PC-3 (cell line): ENCODE measurements at regions not wholly inside any gene's neighbourhood (a gene's known extent, or its start where the extent isn't known, plus 50 kb on each side); places are given as distances from the start of the nearest gene placed in this dataset.

Experiments
- ATAC-seq: fragments of 200-7000 bp; cut with Tn5 transposase; 2 replicates; pipeline ENCODE4 v1.9.1; 2020; ENCODE audit warnings: mild to moderate bottlenecking, moderate library complexity
- BruUV-seq: library from RNA; stranded (reverse); fragments of 400-500 nt; replicated peaks from 2 replicates; lab custom pipeline; 2021; lab: Mats Ljungman, UMichigan
- CTCF ChIA-PET: fragments of 300-600 bp; sonication (Branson Sonifier 250); formaldehyde crosslinking; loops from one replicate; lab custom pipeline; 2022; ENCODE audit warnings: antibody characterized with exemption; lab: Charles Lee
- POLR2A ChIA-PET: fragments of 300-600 bp; sonication (Branson Sonifier 250); formaldehyde crosslinking; loops from one replicate; lab custom pipeline; 2022; ENCODE audit warnings: antibody characterized with exemption; ENCODE audit not compliant: unreplicated experiment; lab: Charles Lee
- DNase-seq: peaks from one replicate; pipeline ENCODE4 v3.0.0-alpha.2; 2015
- H2AFZ ChIP-seq: fragments of 300-600 bp; sonication (generic); 2 replicates; pipeline ENCODE4 v1.6.0; 2016; ENCODE audit warnings: antibody characterized with exemption, low read length
- H3F3A ChIP-seq: fragments of 300-600 bp; sonication (generic); one replicate; pipeline ENCODE4 v1.6.0; 2017; ENCODE audit warnings: antibody characterized with exemption, low read length, control low read depth, mild to moderate bottlenecking; ENCODE audit not compliant: unreplicated experiment
- H3K27ac ChIP-seq: fragments of 300-600 bp; sonication (generic); 2 replicates; pipeline ENCODE4 v1.5.1; 2016; ENCODE audit warnings: mild to moderate bottlenecking, low read length
- H3K27me3 ChIP-seq: fragments of 300-600 bp; sonication (generic); 2 replicates; pipeline ENCODE4 v1.6.1; 2016; ENCODE audit warnings: low read length, mixed read lengths
- H3K36me3 ChIP-seq: fragments of 300-600 bp; sonication (generic); 2 replicates; pipeline ENCODE4 v1.6.1; 2016; ENCODE audit warnings: low read depth, mixed run types, low read length, mixed read lengths
- H3K4me1 ChIP-seq: fragments of 300-600 bp; sonication (generic); 2 replicates; pipeline ENCODE4 v1.5.1; 2016; ENCODE audit warnings: low read length; ENCODE audit not compliant: insufficient read depth
- H3K4me2 ChIP-seq: fragments of 300-600 bp; sonication (generic); 2 replicates; pipeline ENCODE4 v1.6.0; 2016; ENCODE audit warnings: low read length
- H3K4me3 ChIP-seq: fragments of 300-600 bp; sonication (generic); 2 replicates; pipeline ENCODE4 v1.5.1; 2016; ENCODE audit warnings: mild to moderate bottlenecking, low read length, mixed read lengths
- H3K79me2 ChIP-seq: fragments of 300-600 bp; sonication (generic); 2 replicates; pipeline ENCODE4 v1.6.1; 2017; ENCODE audit warnings: low read length, mixed read lengths
- H3K9ac ChIP-seq: fragments of 300-600 bp; sonication (generic); 2 replicates; pipeline ENCODE4 v1.6.0; 2016; ENCODE audit warnings: mild to moderate bottlenecking, low read length
- H3K9me2 ChIP-seq: fragments of 300-600 bp; sonication (generic); replicated peaks from 2 replicates; pipeline ENCODE4 v1.6.1; 2016; ENCODE audit warnings: mixed run types, low read length, mixed read lengths
- H3K9me3 ChIP-seq: fragments of 300-600 bp; sonication (generic); 2 replicates; pipeline ENCODE4 v1.6.1; 2016; ENCODE audit warnings: low read length, mixed read lengths
- H4K20me1 ChIP-seq: fragments of 300-600 bp; sonication (generic); 2 replicates; pipeline ENCODE4 v1.6.1; 2016; ENCODE audit warnings: low read length, mixed read lengths
- EZH2 ChIP-seq: fragments of 300-600 bp; sonication (generic); IDR thresholded peaks from one replicate; pipeline ENCODE4 v1.6.1; 2017; ENCODE audit warnings: antibody characterized with exemption, mild to moderate bottlenecking, low read length; ENCODE audit not compliant: unreplicated experiment
- EZH2phosphoT487 ChIP-seq: fragments of 300-600 bp; sonication (generic); IDR thresholded peaks from 2 replicates; pipeline ENCODE4 v1.6.1; 2018; ENCODE audit warnings: mild to moderate bottlenecking, antibody characterized with exemption, low read length, borderline replicate concordance
- intact Hi-C: fragments of 100-400 bp; cut with micrococcal nuclease; formaldehyde crosslinking; loops from 2 replicates; pipeline ENCODE4 v1.9.0; 2023
- TF ChIP-seq, protein P1 (sequence below): fragments of 300-600 bp; sonication (generic); conservative IDR thresholded peaks from 2 replicates; pipeline ENCODE4 v1.5.1; 2017; ENCODE audit warnings: antibody characterized with exemption, low read depth, mild to moderate bottlenecking, low read length

DNA sequence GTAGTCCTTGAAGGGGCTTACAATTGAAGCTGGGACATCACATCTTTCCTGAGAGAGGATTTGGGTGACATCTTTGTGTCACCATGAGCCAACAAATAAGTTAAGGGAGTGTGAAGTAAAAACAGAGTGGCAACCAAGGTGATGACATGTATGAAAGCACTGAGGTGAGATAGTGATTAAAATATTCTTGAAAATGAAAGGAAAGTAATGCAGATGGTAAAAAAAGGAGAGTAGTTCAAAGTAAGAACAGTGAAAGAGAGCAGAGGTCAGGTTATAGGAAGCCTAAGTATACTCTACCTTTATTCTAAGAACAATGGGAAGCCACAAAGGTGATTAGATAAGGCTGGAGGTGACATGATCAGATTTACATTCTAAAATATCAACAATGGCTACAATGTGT, 486.1 kb downstream of the DIPK2A start:
- DNase-seq (no peak), ATAC-seq (no peak)
- Histone ChIP-seq H3K4me1 (no peaks in the 10 kb centered on the region), H3K36me3 (no peaks in the 10 kb centered on the region), H3F3A (no peaks in the 10 kb centered on the region), H3K79me2 (no peaks in the 10 kb centered on the region), H3K27ac (no peak overlapping the region), H3K9me3 (no peaks in the 10 kb centered on the region), H2AFZ (no peak overlapping the region), H4K20me1 (no peaks in the 10 kb centered on the region), H3K9ac (no peak overlapping the region), H3K4me2 (no peak overlapping the region), H3K27me3 (no peaks in the 10 kb centered on the region), H3K9me2 (no peaks in the 10 kb centered on the region), H3K4me3 (no peak overlapping the region)
- ChIA-PET CTCF (no interaction called here), POLR2A (no interaction called here)
- intact Hi-C loops, result no loop called here
- no TSS peak for BruUV-seq
- TF ChIP-seq EZH2phosphoT487, result no peak
- no peak for TF ChIP-seq EZH2
- TF ChIP-seq, protein P1, sequence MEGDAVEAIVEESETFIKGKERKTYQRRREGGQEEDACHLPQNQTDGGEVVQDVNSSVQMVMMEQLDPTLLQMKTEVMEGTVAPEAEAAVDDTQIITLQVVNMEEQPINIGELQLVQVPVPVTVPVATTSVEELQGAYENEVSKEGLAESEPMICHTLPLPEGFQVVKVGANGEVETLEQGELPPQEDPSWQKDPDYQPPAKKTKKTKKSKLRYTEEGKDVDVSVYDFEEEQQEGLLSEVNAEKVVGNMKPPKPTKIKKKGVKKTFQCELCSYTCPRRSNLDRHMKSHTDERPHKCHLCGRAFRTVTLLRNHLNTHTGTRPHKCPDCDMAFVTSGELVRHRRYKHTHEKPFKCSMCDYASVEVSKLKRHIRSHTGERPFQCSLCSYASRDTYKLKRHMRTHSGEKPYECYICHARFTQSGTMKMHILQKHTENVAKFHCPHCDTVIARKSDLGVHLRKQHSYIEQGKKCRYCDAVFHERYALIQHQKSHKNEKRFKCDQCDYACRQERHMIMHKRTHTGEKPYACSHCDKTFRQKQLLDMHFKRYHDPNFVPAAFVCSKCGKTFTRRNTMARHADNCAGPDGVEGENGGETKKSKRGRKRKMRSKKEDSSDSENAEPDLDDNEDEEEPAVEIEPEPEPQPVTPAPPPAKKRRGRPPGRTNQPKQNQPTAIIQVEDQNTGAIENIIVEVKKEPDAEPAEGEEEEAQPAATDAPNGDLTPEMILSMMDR, result no peak

DNA sequence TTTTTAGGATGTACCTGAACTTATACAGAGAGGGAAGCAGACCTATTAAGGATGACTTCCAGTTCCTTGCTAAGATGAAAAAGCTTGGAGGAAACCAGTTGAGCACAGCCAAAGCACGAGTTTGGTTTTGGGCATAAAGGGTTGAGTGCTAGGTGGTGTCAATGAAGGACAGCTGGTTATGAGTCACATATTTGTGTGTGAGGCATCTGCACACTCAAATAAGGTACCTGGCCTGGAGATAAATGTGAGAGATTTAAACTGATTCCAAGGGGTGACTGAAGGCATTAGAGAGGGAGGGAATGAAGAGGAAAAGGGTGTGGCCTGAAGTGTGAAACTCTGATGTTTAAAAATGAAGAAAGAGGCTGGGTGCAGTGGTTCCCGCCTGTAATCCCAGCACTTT, 486.7 kb downstream of the DIPK2A start:
- CTCF ChIA-PET, result no interaction called here
- no peak overlapping the region for H3K4me3 ChIP-seq
- BruUV-seq, result no TSS peak
- no peaks in the 10 kb centered on the region for H3K27me3 ChIP-seq
- no peaks in the 10 kb centered on the region for H3K4me1 ChIP-seq
- H4K20me1 ChIP-seq, result no peaks in the 10 kb centered on the region
- no peaks in the 10 kb centered on the region for H3K36me3 ChIP-seq
- no peak overlapping the region for H3K27ac ChIP-seq
- intact Hi-C loops, result no loop called here
- DNase-seq (no peak), ATAC-seq (no peak)
- H3K4me2 ChIP-seq, result no peak overlapping the region
- no peaks in the 10 kb centered on the region for H3K9me3 ChIP-seq
- no peak for TF ChIP-seq EZH2phosphoT487
- TF ChIP-seq, protein P1, result no peak
- H3K9me2 ChIP-seq, result no peaks in the 10 kb centered on the region
- H3F3A ChIP-seq, result no peaks in the 10 kb centered on the region
- POLR2A ChIA-PET, result no interaction called here
- H3K79me2 ChIP-seq, result no peaks in the 10 kb centered on the region
- H2AFZ ChIP-seq, result no peak overlapping the region
- H3K9ac ChIP-seq, result no peak overlapping the region

DNA sequence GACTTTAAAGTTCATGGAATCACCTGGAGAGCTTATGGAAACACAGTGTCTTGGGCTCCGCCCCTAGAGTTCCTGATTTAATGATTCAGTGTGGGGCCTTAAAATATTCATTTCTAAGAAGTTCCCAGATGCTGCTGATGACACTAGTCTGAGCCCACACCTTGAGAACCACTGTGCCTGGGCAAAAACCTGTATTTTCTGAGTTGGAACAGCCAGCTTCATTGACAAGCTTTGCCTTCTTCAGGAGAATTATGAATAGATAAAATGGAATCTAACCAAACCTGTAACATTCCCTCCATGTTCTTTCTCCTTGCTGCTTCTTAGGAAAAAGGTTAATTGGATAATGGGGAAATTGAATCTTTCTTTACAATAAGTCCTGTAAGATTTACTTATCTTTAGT, 490.7 kb downstream of the DIPK2A start:
- H3K4me3 ChIP-seq, result no peak overlapping the region
- no TSS peak for BruUV-seq
- no peak for TF ChIP-seq EZH2phosphoT487
- no peaks in the 10 kb centered on the region for H4K20me1 ChIP-seq
- no peaks in the 10 kb centered on the region for H3F3A ChIP-seq
- no peaks in the 10 kb centered on the region for H3K27me3 ChIP-seq
- no peak overlapping the region for H2AFZ ChIP-seq
- H3K4me1 ChIP-seq, result no peaks in the 10 kb centered on the region
- H3K4me2 ChIP-seq, result no peak overlapping the region
- intact Hi-C loops, result no loop called here
- CTCF ChIA-PET, result no interaction called here
- ATAC-seq (no peak), DNase-seq (no peak)
- no peaks in the 10 kb centered on the region for H3K9me3 ChIP-seq
- H3K27ac ChIP-seq, result no peak overlapping the region
- no peaks in the 10 kb centered on the region for H3K36me3 ChIP-seq
- no peak overlapping the region for H3K9ac ChIP-seq
- no peaks in the 10 kb centered on the region for H3K9me2 ChIP-seq
- POLR2A ChIA-PET, result no interaction called here
- no peaks in the 10 kb centered on the region for H3K79me2 ChIP-seq
